ENCODE measurements at regions not wholly inside any gene's neighbourhood (a gene's known extent, or its start where the extent isn't known, plus 50 kb on each side); places are given as distances from the start of the nearest gene placed in this dataset.

DNA sequence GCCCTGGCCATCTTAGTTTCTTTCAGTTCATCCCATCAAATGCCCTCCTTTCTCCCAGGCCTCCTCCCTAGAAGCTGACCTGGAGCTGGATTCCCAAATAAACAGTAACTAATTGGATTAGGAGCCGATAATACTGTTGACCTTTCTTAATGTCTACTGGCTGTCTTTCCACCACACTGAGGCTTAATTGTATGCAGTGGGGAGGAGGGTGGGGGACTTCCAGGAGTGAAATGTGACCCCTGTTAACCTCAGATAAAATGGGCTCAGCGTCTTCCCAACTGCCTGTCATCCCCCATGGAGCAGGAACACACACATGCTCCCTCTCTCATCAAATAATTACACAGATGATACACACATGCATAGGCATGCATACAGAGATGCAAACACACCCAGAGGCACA is 53.7 kb upstream of the LBX1 start:
- TF ChIP-seq EZH2 (IDR thresholded peaks at IDR 0.05; ENCODE audit: borderline replicate concordance, low read depth, low read length, severe bottlenecking), result no peak
- no peak for TF ChIP-seq POLR2A (IDR thresholded peaks at IDR 0.05; ENCODE audit: low read depth, low read length)
- TF ChIP-seq, protein P1, sequence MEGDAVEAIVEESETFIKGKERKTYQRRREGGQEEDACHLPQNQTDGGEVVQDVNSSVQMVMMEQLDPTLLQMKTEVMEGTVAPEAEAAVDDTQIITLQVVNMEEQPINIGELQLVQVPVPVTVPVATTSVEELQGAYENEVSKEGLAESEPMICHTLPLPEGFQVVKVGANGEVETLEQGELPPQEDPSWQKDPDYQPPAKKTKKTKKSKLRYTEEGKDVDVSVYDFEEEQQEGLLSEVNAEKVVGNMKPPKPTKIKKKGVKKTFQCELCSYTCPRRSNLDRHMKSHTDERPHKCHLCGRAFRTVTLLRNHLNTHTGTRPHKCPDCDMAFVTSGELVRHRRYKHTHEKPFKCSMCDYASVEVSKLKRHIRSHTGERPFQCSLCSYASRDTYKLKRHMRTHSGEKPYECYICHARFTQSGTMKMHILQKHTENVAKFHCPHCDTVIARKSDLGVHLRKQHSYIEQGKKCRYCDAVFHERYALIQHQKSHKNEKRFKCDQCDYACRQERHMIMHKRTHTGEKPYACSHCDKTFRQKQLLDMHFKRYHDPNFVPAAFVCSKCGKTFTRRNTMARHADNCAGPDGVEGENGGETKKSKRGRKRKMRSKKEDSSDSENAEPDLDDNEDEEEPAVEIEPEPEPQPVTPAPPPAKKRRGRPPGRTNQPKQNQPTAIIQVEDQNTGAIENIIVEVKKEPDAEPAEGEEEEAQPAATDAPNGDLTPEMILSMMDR (IDR thresholded peaks at IDR 0.05; ENCODE audit: extremely low read depth in 1 of 2, insufficient read depth in 1 of 2, low read depth in 1 of 2, low read length in 2 of 2), result no peak
- TF ChIP-seq FOS (IDR thresholded peaks at IDR 0.05; ENCODE audit: borderline replicate concordance, insufficient read depth, low read length), result no peak
- TF ChIP-seq POLR2AphosphoS5 (IDR thresholded peaks at IDR 0.05; ENCODE audit: insufficient read depth, low read depth, low read length), result no peak
- TF ChIP-seq MAX (IDR thresholded peaks at IDR 0.05; ENCODE audit: insufficient read depth, insufficient read length), result no peak
- no peak for TF ChIP-seq JUN (IDR thresholded peaks at IDR 0.05; ENCODE audit: borderline replicate concordance, insufficient read depth, insufficient read length, low read depth)
- no peak for TF ChIP-seq MYC (IDR thresholded peaks at IDR 0.05; ENCODE audit: low read depth, low read length)
- no peak for TF ChIP-seq GATA2 (IDR thresholded peaks at IDR 0.05; ENCODE audit: insufficient read depth, insufficient read length, low read depth, low read length)

Measured in endothelial cell of umbilical vein (primary cell).